ENCODE measurements at regions not wholly inside any gene's neighbourhood (a gene's known extent, or its start where the extent isn't known, plus 50 kb on each side); places are given as distances from the start of the nearest gene placed in this dataset.
"Not testable (repeated sequence)": the region's sequence is repeated elsewhere in the genome, so short reads cannot be mapped to it uniquely, and the experiment has no call there.

DNA sequence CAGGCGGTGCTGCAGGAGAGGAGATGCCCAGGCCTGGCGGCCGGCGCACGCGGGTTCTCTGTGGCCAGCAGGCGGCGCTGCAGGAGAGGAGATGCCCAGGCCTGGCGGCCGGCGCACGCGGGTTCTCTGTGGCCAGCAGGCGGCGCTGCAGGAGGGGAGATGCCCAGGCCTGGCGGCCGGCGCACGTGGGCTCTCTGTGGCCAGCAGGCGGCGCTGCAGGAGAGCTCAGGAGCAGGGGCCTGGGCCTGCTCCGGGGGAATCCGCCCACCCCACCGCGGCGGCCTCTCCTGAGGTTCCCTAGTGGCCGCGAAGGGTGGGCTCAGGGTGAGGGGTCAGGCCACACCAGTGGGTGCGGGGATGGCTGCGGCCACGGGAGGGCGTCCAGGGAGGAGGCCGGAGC, 75.9 kb downstream of the OR4F16 start:
- not testable (repeated sequence) for DNase-seq

DNA sequence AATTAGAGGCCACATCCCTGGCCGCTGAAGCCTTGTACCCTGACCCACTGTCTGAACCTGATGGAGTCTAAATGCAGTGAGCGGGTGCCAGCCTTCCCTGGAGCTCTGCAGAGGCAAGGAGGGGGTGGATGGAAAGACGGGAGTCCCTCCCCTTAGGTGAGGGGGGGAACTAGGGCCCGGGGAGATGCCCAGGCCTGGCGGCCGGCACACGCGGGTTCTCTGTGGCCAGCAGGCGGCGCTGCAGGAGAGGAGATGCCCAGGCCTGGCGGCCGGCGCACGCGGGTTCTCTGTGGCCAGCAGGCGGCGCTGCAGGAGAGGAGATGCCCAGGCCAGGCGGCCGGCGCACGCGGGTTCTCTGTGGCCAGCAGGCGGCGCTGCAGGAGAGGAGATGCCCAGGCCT, 77.3 kb downstream of the OR4F16 start:
- not testable (repeated sequence) for DNase-seq

DNA sequence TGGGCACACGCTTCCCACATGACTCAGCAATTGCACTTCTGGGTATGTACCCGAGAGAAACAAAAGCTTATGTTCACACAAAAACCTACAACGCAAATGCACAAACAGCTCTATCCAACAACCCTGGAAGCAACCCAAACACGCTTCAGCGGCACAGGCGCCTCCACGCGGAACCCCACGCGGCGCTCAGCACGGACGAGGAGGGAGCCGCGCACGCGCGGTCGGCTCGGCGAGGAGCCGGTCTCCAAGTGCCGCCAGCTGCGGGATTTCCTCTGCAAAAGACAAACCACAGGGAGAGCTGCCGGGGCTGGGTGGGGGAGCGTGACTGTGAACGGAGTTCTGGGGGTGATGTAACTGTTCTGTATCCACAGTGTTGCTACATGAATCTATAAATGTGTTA, 81.2 kb downstream of the OR4F16 start:
- DNase-seq = peak; percentile 1

DNA sequence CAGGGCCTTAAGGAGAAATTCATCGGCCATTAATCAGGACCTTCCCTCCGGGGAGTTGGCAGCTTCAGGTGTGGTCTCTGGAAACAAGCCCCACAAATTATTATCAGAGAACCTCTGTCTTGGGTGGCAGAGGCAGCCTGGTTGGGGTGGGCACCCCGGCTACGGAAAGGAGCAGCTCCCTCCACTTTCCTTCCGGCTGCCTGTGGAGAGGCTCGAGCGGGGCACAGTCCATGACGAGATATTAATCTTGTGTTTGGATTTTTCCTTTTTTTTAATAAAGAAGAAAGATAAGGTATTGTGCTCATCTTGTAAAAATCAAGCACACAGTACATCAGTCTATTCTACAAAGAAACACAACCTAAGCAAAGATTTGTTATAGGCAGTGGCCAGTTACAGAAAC, 98.2 kb downstream of the OR4F16 start:
- DNase-seq = not testable (repeated sequence)

DNA sequence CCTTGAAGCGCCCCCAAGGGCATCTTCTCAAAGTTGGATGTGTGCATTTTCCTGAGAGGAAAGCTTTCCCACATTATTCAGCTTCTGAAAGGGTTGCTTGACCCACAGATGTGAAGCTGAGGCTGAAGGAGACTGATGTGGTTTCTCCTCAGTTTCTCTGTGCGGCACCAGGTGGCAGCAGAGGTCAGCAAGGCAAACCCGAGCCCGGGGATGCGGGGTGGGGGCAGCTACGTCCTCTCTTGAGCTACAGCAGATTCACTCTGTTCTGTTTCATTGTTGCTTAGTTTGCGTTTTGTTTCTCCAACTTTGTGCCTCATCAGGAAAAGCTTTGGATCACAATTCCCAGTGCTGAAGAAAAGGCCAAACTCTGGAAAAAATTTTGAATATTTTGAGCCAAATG, 100.5 kb downstream of the OR4F16 start:
- peak; percentile 34 for DNase-seq
